Muscle of leg (tissue), 3 donors: ENCODE measurements at regions not wholly inside any gene's neighbourhood (a gene's known extent, or its start where the extent isn't known, plus 50 kb on each side); places are given as distances from the start of the nearest gene placed in this dataset.

Experiments
- DNase-seq: peaks from one replicate; pipeline ENCODE4 v3.0.0; 2013
- H3K27ac ChIP-seq: one replicate; pipeline ENCODE4 v1.5.1; 2013; ENCODE audit warnings: mild to moderate bottlenecking, low read length, control low read depth
- H3K27me3 ChIP-seq: one replicate; pipeline ENCODE4 v1.6.1; 2013; ENCODE audit warnings: low read length; ENCODE audit not compliant: control insufficient read depth, insufficient read depth
- H3K36me3 ChIP-seq: one replicate; pipeline ENCODE4 v1.6.1; 2013; ENCODE audit warnings: low read length; ENCODE audit not compliant: control insufficient read depth, insufficient read depth
- H3K4me1 ChIP-seq: one replicate; pipeline ENCODE4 v1.6.1; 2013; ENCODE audit warnings: low read length; ENCODE audit not compliant: control insufficient read depth, insufficient read depth
- H3K4me3 ChIP-seq: one replicate; pipeline ENCODE4 v1.5.1; 2013; ENCODE audit warnings: low read length, control low read depth
- H3K9me3 ChIP-seq: replicated peaks from 2 replicates; pipeline ENCODE4 v1.6.1; 2013; ENCODE audit warnings: low read depth, low read length; ENCODE audit not compliant: control insufficient read depth
- WGBS: methylation state at CpG from one replicate; pipeline ENCODE4 v1.1.5; 2013; ENCODE audit warnings: missing lambda C conversion rate; ENCODE audit not compliant: insufficient coverage; 5-methylcytosine and 5-hydroxymethylcytosine counted together

GRCh38 chr13:109431217-109431616 is 355.2 kb downstream of the IRS2 start:
- Histone ChIP-seq H3K9me3 (peaks cover 6% of the 10 kb centered on the region), H3K4me3 (no peak overlapping the region), H3K27ac (no peak overlapping the region), H3K36me3 (no peaks in the 10 kb centered on the region), H3K27me3 (no peaks in the 10 kb centered on the region), H3K4me1 (no peaks in the 10 kb centered on the region)
- no CpG with 5 or more reads among the region's 2 CpGs for WGBS
- DNase-seq = no peak

GRCh38 chr13:109428146-109428545 is 358.2 kb downstream of the IRS2 start:
- WGBS = no CpG with 5 or more reads among the region's 3 CpGs
- peaks cover 6% of the 10 kb centered on the region for H3K9me3 ChIP-seq
- H3K36me3 ChIP-seq = no peaks in the 10 kb centered on the region
- no peaks in the 10 kb centered on the region for H3K27me3 ChIP-seq
- DNase-seq = no peak
- H3K27ac ChIP-seq = no peak overlapping the region
- no peak overlapping the region for H3K4me3 ChIP-seq
- H3K4me1 ChIP-seq = no peaks in the 10 kb centered on the region

GRCh38 chr13:109427695-109428094 is 358.7 kb downstream of the IRS2 start:
- H3K36me3 ChIP-seq = no peaks in the 10 kb centered on the region
- DNase-seq = no peak
- H3K4me1 ChIP-seq = no peaks in the 10 kb centered on the region
- H3K27me3 ChIP-seq = no peaks in the 10 kb centered on the region
- H3K9me3 ChIP-seq = peaks cover 5% of the 10 kb centered on the region
- WGBS = no CpG with 5 or more reads among the region's 3 CpGs
- no peak overlapping the region for H3K4me3 ChIP-seq
- H3K27ac ChIP-seq = no peak overlapping the region

- H3K9me3 ChIP-seq = no peaks in the 10 kb centered on the region
- no peaks in the 10 kb centered on the region for H3K36me3 ChIP-seq
- DNase-seq = no peak
- no peak overlapping the region for H3K4me3 ChIP-seq
- no peaks in the 10 kb centered on the region for H3K27me3 ChIP-seq
- WGBS = no CpG with 5 or more reads among the region's 2 CpGs
- H3K27ac ChIP-seq = no peak overlapping the region
- no peaks in the 10 kb centered on the region for H3K4me1 ChIP-seq
Measured at GRCh38 chr13:109427148-109427547, 359.2 kb downstream of the IRS2 start.

GRCh38 chr13:109426690-109426990 is 359.7 kb downstream of the IRS2 start:
- Histone ChIP-seq H3K36me3 (no peaks in the 10 kb centered on the region), H3K9me3 (no peaks in the 10 kb centered on the region), H3K27me3 (no peaks in the 10 kb centered on the region), H3K27ac (no peak overlapping the region), H3K4me3 (no peak overlapping the region), H3K4me1 (no peaks in the 10 kb centered on the region)
- WGBS = no CpG with 5 or more reads among the region's 1 CpG
- DNase-seq = no peak

- DNase-seq = no peak
- no peak overlapping the region for H3K27ac ChIP-seq
- 93% methylated on average over 2 of the region's 5 CpGs for WGBS
- H3K4me3 ChIP-seq = no peak overlapping the region
- H3K4me1 ChIP-seq = no peaks in the 10 kb centered on the region
- no peaks in the 10 kb centered on the region for H3K27me3 ChIP-seq
- no peaks in the 10 kb centered on the region for H3K36me3 ChIP-seq
- no peaks in the 10 kb centered on the region for H3K9me3 ChIP-seq
Measured at GRCh38 chr13:109425821-109426689, 360.3 kb downstream of the IRS2 start.

GRCh38 chr13:109422161-109422560 is 364.2 kb downstream of the IRS2 start:
- Histone ChIP-seq H3K4me3 (no peak overlapping the region), H3K9me3 (no peaks in the 10 kb centered on the region), H3K4me1 (no peaks in the 10 kb centered on the region), H3K27ac (no peak overlapping the region), H3K27me3 (no peaks in the 10 kb centered on the region), H3K36me3 (no peaks in the 10 kb centered on the region)
- WGBS = 86% methylated on average over 1 of the region's 4 CpGs
- peak; percentile 12 for DNase-seq

- Histone ChIP-seq H3K4me1 (no peaks in the 10 kb centered on the region), H3K27ac (no peak overlapping the region), H3K4me3 (no peak overlapping the region), H3K9me3 (no peaks in the 10 kb centered on the region), H3K36me3 (no peaks in the 10 kb centered on the region), H3K27me3 (no peaks in the 10 kb centered on the region)
- DNase-seq = no peak
- no CpG with 5 or more reads among the region's 4 CpGs for WGBS
Measured at GRCh38 chr13:109419896-109420295, 366.5 kb downstream of the IRS2 start.

- Histone ChIP-seq H3K27me3 (no peaks in the 10 kb centered on the region), H3K4me3 (no peak overlapping the region), H3K9me3 (no peaks in the 10 kb centered on the region), H3K36me3 (no peaks in the 10 kb centered on the region), H3K4me1 (no peaks in the 10 kb centered on the region), H3K27ac (no peak overlapping the region)
- no peak for DNase-seq
Measured at GRCh38 chr13:109418111-109418510, 368.3 kb downstream of the IRS2 start.

- Histone ChIP-seq H3K4me3 (no peak overlapping the region), H3K4me1 (peaks cover 5% of the 10 kb centered on the region), H3K27me3 (no peaks in the 10 kb centered on the region), H3K9me3 (no peaks in the 10 kb centered on the region), H3K27ac (no peak overlapping the region), H3K36me3 (no peaks in the 10 kb centered on the region)
- 93% methylated on average over 4 of the region's 12 CpGs for WGBS
- no peak for DNase-seq
Measured at GRCh38 chr13:109416001-109416400, 370.4 kb downstream of the IRS2 start.

- no peak for DNase-seq
- peaks cover 5% of the 10 kb centered on the region for H3K4me1 ChIP-seq
- H3K4me3 ChIP-seq = no peak overlapping the region
- no peaks in the 10 kb centered on the region for H3K27me3 ChIP-seq
- H3K27ac ChIP-seq = no peak overlapping the region
- WGBS = no CpG with 5 or more reads among the region's 4 CpGs
- no peaks in the 10 kb centered on the region for H3K36me3 ChIP-seq
- H3K9me3 ChIP-seq = no peaks in the 10 kb centered on the region
Measured at GRCh38 chr13:109415057-109415456, 371.3 kb downstream of the IRS2 start.
